ENCODE measurements at regions not wholly inside any gene's neighbourhood (a gene's known extent, or its start where the extent isn't known, plus 50 kb on each side); places are given as distances from the start of the nearest gene placed in this dataset.
"Not testable (repeated sequence)": the region's sequence is repeated elsewhere in the genome, so short reads cannot be mapped to it uniquely, and the experiment has no call there.

GRCh38 chr5:177857642-177858200, 75.0 kb upstream of the FAM153A start:
- not testable (repeated sequence) for DNase-seq

DNA sequence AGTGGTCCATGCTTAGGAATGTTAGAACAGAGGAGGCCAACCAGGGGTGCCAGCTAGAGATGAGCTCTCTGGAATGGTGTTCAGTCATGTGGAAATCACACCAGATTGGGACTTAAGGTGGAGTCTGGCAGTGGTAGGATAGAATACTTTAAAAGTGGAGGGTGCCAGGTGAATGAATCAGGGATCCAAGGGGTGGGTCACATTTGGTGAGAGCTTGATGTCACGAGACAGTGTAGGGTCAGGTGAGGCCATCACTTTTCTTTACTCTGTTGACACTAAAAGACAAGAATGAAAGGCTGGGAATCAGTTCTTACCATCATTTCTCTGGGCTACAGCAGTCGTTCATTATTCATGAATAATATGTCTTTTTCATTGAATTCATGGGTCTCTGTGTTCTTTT, 73.8 kb upstream of the FAM153A start:
- not testable (repeated sequence) for DNase-seq

GRCh38 chr5:177847914-177848313, 65.2 kb upstream of the FAM153A start:
- DNase-seq = not testable (repeated sequence)

GRCh38 chr5:177846598-177846997, 63.9 kb upstream of the FAM153A start:
- DNase-seq = not testable (repeated sequence)

DNA sequence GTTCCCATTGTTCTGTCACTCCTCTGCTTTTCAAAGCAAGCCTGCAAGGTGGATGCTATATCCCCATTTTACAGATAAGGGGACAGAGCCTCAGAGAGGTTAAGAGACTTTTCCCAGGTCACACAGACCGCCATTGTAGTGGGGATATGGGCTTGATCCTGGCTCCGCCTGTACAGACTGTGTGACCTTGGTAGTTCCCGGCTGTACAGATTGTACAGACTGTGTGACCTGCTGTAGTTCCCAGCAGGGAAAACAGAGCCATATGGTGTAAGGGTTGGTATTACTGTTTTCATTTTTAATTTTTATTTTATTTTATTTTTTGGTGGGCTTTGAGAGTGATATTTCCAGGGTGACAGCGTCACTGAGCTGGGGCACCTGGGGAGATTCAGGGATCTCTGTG, 63.2 kb upstream of the FAM153A start:
- not testable (repeated sequence) for DNase-seq

- DNase-seq = not testable (repeated sequence)
Measured at GRCh38 chr5:177836191-177836590, 53.5 kb upstream of the FAM153A start.

All from NCI-H748 treated with DMSO at 0.1 percent for 48 hours (cell line).